Uterus (tissue), 2 donors: ENCODE measurements at regions not wholly inside any gene's neighbourhood (a gene's known extent, or its start where the extent isn't known, plus 50 kb on each side); places are given as distances from the start of the nearest gene placed in this dataset.

ENCODE experiments used
- CTCF ChIP-seq, 4 experiments: fragments of 200-600 bp in 2 of 4; fragments of 450-650 bp in 2 of 4; sonication (generic) in 2 of 4; IDR thresholded peaks; one replicate each; pipeline ENCODE4 v1.5.1; 2016 to 2019; ENCODE audit warnings: antibody characterized with exemption in 4 of 4, mild to moderate bottlenecking in 2 of 4, moderate library complexity in 1 of 4
- POLR2A ChIP-seq, 2 donors: fragments of 450-650 bp; IDR thresholded peaks; one replicate each; pipeline ENCODE4 v1.6.1; 2016; ENCODE audit warnings: antibody characterized with exemption in 2 of 2, mild to moderate bottlenecking in 1 of 2, moderate library complexity in 1 of 2

GRCh38 chr5:168097876-168098653 is 193.4 kb upstream of the WWC1 start:
- TF ChIP-seq CTCF (IDR thresholded peaks at IDR 0.05) (no peak), POLR2A (IDR thresholded peaks at IDR 0.05) (no peak)
